Neural progenitor cell (in vitro differentiated cells): ENCODE measurements at regions not wholly inside any gene's neighbourhood (a gene's known extent, or its start where the extent isn't known, plus 50 kb on each side); places are given as distances from the start of the nearest gene placed in this dataset.

ENCODE experiments used
- CTCF ChIP-seq: fragments of 200-600 bp; sonication (generic); IDR thresholded peaks from 2 replicates; pipeline ENCODE4 v1.5.1; 2017; ENCODE audit warnings: antibody characterized with exemption, mild to moderate bottlenecking
- EZH2phosphoT487 ChIP-seq: fragments of 200-600 bp; sonication (generic); IDR thresholded peaks from 2 replicates; pipeline ENCODE4 v1.6.1; 2017; ENCODE audit warnings: antibody characterized with exemption

DNA sequence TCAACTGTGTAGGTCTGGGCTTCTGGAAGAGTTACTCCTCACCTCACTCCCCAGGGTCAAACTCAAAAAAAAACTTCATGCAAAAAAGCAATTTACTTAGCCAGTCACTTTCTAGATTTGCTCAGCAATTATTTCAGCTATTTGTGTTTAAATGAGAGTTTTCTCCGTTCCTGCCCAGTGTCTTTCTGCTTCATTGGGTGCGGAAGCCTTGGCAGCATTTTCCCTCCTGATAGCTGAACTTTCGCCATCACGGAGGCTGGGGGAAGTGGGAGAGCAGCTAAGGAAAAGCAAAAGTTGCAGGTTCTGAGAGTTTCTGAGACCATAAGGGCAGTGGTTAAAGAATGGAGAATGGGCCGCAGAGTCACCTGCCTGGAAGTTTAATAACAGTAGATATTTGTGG is 287.1 kb upstream of the DYNLRB2 start:
- TF ChIP-seq CTCF (no peak), EZH2phosphoT487 (no peak)
